Sigmoid colon (tissue), 4 donors: ENCODE measurements at regions not wholly inside any gene's neighbourhood (a gene's known extent, or its start where the extent isn't known, plus 50 kb on each side); places are given as distances from the start of the nearest gene placed in this dataset.

Source experiments
- CTCF ChIP-seq, 4 experiments: fragments of 450-650 bp in 3 of 4; fragments of 200-600 bp in 1 of 4; IDR thresholded peaks; one replicate each; pipeline ENCODE4 v1.5.1; 2016 to 2019; ENCODE audit warnings: antibody characterized with exemption in 4 of 4, mild to moderate bottlenecking in 3 of 4, moderate library complexity in 2 of 4
- POLR2A ChIP-seq, 2 donors: fragments of 450-650 bp; IDR thresholded peaks; one replicate each; pipeline ENCODE4 v1.6.1; 2016; ENCODE audit warnings: antibody characterized with exemption in 2 of 2, mild to moderate bottlenecking in 2 of 2, moderate library complexity in 2 of 2
- POLR2AphosphoS5 ChIP-seq, 4 donors: sonication (generic); formaldehyde crosslinking; IDR thresholded peaks; one replicate each; pipeline ENCODE4 v1.6.1; 2017; ENCODE audit warnings: antibody characterized with exemption in 4 of 4

GRCh38 chr4:63371001-63371400 is 1038.2 kb downstream of the TECRL start:
- TF ChIP-seq POLR2AphosphoS5 (IDR thresholded peaks at IDR 0.05) (no peak), CTCF (IDR thresholded peaks at IDR 0.05) (no peak), POLR2A (IDR thresholded peaks at IDR 0.05) (no peak)
